ENCODE measurements at regions not wholly inside any gene's neighbourhood (a gene's known extent, or its start where the extent isn't known, plus 50 kb on each side); places are given as distances from the start of the nearest gene placed in this dataset.

DNA sequence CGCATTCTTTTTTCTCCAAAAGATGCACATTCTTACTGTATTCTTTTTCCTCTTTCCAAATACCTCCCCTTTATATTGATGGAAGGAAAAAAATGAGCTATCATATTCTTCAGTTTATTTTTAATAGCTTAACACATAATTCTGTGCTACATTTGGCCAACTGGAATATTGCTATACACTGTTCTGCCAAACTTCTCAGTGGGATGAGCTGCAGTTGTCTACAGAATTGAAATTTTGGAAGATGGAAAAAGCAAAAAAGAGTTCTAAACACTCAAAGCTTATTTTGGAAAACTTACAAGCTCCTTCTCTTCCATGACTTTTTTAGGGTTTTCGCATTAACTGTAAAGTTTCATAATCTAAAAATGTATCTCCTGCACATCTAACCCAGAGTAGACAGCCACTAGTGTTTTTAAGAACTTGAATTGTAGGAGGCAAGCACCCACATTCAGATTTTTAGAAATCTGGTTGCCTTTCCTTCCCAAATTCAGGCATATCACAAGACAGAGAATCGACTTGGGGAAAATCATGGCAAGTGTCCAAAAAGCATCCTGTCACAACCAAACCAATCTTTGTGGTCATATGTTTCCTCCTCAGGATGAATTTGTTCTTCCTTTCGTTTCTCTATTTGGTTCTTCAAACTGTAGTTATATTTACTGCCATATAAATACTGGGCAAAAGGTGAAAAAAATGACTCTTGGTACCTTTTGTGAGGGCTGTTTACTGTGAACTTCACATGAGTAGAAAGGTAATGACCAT is 111.4 kb upstream of the FRY start:
- in situ Hi-C loops (cut with HindIII; ENCODE audit: low pct_ligation_motif_present, low pct_unique_long_range_greater_than_20kb, low sequenced_read_pairs) = no loop called here

DNA sequence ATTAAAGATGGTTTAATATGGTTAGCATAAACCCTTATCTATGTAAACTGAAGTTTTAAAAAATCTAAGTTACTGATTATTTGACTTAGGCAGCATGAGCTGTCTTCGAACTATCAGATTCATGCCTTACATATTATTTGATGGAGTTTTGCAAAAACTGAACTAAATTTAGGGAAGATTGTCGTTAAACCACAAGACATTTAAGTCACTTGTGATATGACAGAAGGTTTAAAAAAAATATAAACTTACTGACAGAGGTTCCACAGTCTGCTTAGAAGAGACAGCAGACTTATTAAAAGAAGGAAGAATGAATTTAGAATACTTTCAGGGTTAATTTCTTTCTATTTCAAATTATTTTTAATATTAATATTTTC is 110.9 kb upstream of the FRY start:
- in situ Hi-C loops (cut with HindIII; ENCODE audit: low pct_ligation_motif_present, low pct_unique_long_range_greater_than_20kb, low sequenced_read_pairs) = no loop called here
- no peak for DNase-seq

More for the DNA sequence above, 111.4 kb upstream of the FRY start:
- DNase-seq = no peak

DNA sequence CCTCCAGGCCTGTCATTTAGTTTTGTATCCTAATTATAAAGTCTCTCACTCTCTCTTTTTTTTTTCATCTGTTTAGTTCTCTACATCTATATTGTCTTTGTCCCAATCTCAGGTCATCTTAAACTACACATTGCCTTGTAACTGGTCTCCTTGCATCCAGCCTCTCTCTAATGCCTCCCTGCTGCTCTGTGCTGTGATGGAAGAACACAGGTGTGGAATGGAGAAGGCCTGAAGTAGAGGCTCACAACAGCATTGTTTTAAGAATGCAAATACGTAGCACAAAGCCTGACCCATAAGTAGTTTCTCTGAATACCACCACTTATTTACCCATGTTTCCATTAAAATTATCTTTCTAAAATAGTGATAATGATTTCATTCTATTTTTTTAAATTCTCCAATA is 108.8 kb upstream of the FRY start:
- DNase-seq = no peak
- in situ Hi-C loops (cut with HindIII; ENCODE audit: low pct_ligation_motif_present, low pct_unique_long_range_greater_than_20kb, low sequenced_read_pairs) = no loop called here

DNA sequence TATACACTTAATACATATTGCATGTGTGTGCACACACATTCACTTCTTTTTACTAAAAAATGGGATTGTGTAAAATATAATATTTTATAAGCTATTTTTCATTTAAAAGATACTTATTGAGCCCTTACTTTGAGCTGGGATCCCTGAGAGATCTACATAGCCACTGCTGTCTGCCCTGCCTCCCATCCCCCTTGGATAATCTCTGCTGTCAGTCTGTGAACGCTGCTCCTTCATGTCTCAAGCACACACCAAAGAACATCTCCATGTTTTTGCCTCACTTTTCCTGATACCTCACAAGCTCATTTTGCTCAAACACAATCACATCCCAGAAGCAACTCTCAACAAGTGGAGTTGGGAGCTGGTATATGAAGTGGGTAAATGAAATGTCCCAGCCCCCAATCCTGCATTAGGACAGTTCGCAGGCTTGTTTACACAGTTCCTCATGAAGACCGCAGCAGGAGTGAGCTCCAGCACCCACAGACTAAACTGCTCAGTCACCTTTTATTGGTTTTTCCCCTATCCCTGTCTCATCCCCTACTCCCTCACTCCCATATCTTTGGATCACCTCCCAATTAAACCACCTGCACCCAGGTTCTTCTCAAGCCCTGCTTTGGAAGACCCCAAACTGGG is 108.3 kb upstream of the FRY start:
- in situ Hi-C loops (cut with HindIII; ENCODE audit: low pct_ligation_motif_present, low pct_unique_long_range_greater_than_20kb, low sequenced_read_pairs) = no loop called here

DNA sequence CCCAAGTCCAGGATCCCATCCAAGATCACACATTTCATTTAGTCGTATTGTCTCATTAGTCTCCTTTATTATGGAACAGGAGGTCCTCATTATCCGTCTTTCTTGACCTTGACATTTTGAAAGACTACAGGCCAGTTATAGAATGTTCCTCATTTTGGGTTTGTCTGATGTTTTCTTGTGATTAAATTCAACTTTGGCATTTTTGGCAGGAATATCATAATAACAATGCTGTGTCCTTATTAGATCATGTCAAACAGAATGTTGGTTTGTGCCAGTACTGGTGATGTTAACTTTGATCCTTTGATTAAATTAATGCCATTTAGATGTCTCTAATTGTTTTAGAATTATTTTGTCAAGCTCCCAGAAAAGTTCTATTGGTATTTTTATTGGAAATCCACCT is 106.5 kb upstream of the FRY start:
- in situ Hi-C loops (cut with HindIII; ENCODE audit: low pct_ligation_motif_present, low pct_unique_long_range_greater_than_20kb, low sequenced_read_pairs) = no loop called here
- no peak for DNase-seq

More for the DNA sequence above, 108.3 kb upstream of the FRY start:
- no peak for DNase-seq

DNA sequence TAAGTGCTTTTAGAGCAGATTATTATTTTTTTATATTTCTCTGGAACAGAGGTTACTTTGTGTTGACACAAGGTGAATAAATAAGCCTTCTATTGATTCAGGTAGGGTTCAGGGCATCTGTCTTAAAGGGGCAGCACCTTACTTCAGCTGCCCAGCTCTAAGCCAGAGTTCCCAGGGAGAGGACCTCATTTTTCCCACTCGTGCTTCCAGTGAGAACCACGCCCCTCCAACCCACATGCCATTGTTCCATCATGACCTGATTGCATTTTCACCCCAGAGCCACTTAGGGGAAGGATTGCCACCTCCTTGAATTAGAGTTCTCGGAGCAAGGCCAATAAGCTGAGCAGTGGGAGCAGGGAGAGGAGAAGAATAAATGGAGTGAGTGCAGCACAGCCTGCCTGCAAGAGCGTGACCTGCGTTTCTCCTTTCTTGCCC is 104.3 kb upstream of the FRY start:
- in situ Hi-C loops (cut with HindIII; ENCODE audit: low pct_ligation_motif_present, low pct_unique_long_range_greater_than_20kb, low sequenced_read_pairs) = no loop called here
- no peak for DNase-seq

DNA sequence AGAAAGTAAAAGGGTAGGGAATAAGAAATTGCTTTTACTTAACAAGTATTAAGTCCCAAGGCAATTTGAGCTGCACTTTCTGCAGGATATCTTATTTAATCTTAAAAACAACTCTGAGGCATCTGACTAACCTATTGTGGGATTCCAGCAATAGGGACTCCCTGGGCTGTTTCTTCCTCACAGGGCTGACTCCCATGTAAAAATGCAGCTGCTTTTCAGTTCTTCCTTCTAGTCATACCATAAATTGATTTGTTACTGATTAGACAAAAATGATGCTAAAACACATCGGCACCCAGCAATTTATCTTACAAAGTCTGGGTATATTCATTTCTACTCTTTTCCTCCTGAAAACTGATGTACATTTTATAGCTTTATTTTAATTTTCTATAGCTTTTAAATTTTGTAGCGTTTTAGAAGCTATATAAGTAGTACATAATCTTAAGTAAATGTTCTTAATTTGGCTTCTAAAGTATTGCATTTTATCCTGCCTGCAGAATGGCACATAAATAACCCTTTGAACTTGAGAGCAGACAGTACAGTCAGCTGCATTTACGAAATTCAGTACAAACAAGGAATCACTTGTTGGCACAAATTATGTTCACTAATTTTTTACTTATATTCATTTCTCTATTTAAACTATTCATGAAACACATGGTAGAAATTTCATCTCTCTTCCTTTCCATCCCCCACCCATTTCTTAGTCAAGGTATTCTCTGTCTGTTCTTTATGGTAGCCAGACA is 102.4 kb upstream of the FRY start:
- no peak for DNase-seq
- in situ Hi-C loops (cut with HindIII; ENCODE audit: low pct_ligation_motif_present, low pct_unique_long_range_greater_than_20kb, low sequenced_read_pairs) = no loop called here

DNA sequence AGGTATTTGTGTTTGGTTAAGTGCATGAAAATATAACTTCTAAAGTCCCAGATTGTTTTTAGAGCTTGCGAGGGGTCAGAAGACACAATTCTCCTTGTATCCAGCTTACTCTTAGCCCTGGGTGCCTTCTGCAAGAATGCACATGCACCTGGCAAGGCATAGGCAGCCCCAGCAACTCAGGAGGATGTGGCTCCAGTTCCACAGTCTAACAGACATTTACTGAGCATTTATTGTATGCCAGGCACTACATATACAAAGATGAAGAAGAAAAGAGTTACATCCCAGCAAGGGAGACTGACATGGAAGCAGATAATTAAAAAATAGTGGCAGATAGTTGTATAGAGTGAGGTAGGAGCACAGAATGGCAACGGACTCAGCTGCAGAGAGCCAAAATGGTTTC is 101.1 kb upstream of the FRY start:
- in situ Hi-C loops (cut with HindIII; ENCODE audit: low pct_ligation_motif_present, low pct_unique_long_range_greater_than_20kb, low sequenced_read_pairs) = no loop called here
- no peak for DNase-seq

DNA sequence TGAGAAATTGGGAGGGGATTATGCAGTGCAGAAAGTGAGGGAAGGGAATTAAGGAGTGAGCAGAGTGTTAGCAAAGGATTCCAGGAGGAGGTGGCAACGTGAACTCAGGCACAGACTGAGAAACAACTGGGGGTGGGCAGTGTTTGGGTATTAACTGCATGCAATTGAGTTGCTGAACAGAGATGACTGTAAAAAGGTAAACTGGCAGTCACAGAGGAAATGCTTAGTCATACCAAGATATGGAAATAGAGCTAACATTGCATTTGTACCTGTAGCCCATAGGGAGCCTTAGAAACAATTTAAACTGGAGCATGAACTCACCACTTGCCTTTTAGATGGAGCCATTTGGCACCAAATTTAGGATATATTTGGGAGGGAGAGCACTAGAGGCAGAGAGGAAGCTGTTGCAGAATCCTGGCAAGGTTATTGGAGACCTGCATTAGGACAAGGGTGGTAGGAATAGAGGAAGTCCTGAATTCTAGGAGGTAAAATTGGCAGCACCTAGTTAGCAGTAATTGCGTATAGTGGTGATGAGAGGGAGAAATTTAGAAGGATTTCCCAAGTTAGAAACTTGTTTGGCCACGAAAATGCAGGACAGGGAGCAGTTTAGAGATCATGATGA is 100.6 kb upstream of the FRY start:
- no peak for DNase-seq
- in situ Hi-C loops (cut with HindIII; ENCODE audit: low pct_ligation_motif_present, low pct_unique_long_range_greater_than_20kb, low sequenced_read_pairs) = no loop called here

DNA sequence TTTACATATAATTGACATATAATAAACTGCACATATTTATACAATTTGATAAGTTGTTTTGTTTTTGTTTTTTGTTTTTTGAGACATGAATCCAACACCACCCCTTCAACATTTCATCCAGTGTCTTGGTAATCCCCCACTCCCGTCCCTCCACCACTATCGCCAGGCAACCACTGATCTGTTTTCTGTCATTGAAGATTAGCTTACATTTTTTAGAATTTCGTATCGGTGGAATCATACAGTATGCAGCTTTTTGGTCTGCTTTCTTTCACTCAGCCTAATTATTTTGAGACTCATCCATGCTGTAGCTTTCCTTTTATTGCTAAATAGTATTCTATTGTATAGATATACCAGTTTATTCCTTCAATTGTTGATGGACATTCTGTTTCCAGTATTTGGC is 94.1 kb upstream of the FRY start:
- in situ Hi-C loops (cut with HindIII; ENCODE audit: low pct_ligation_motif_present, low pct_unique_long_range_greater_than_20kb, low sequenced_read_pairs) = no loop called here

DNA sequence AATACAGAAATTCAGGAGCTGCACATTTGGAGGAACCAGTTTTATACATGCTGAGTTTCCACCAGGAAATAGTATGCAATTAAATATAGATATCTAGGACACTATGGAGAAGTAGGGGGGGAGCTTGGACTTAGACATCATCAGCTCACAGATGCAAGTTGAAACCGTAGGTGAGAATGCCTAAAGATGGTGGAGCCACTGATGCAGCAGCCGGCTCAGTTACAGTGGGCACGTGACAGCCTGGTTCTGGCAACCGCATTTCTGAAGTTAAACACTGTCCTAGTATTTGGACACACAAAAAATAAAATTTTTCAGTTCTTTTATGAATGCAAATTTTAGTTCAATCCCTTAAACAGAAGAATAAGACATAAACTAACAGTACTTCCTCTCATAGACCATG is 91.5 kb upstream of the FRY start:
- in situ Hi-C loops (cut with HindIII; ENCODE audit: low pct_ligation_motif_present, low pct_unique_long_range_greater_than_20kb, low sequenced_read_pairs) = no loop called here
- no peak for DNase-seq

More for the DNA sequence above, 94.1 kb upstream of the FRY start:
- DNase-seq = no peak

DNA sequence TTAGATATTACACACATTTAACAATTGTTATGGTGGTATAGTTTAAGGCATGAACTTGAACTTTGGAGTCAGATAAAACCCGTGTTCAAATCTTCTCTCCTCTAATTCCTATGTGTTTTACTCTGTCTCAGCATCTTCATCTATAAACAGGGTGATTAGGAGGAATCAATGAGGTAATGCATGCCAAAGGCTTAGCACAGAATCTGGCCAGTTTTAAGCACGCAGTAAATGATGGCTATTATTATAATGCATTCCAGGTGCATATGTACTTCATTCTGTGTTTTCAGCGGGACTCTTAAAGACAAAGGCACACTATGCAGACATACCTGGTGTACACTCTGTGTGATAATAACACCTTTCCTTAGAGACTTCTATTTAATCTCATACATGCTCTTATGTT is 88.0 kb upstream of the FRY start:
- no peak for DNase-seq
- in situ Hi-C loops (cut with HindIII; ENCODE audit: low pct_ligation_motif_present, low pct_unique_long_range_greater_than_20kb, low sequenced_read_pairs) = no loop called here

DNA sequence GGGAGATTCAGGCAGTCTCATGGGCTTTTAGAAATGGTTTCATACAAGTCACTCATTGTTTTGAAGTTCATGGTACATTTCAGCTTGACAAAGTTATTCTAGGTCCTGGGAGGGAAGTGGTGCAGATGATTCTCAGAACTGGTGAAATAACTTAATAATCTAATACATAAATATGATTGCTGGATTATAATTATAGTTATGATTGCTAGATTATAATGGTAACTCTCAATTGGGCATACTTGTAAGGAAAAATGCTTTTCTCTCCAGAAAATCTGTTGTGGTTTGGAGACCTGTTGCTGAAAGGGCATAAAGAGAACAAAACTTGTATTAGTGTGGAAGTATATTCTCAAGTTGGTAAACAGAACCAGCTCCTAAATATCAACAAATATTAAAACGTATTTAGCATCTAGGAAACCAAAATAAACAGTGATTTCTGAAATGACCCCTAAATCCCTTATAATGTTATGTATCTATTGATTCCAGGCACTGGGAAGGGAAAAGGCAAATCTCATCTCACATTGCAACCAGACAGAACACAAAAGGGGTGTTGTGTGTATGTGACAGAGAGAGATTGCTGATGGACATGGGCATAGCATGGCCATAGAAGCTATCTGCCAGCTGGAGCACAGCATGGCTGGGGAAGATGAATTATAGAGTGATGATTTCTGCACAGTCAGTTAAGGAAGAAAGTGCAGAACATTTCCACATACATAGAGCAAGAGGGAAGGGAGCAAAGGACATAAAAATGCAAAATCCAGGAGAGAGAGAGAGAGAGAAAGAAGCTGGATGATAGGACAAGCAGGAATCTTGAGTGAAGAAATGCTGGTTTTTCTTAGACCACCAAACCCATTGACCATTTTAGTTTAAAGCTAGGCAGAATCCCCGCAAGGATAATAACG is 87.1 kb upstream of the FRY start:
- in situ Hi-C loops (cut with HindIII; ENCODE audit: low pct_ligation_motif_present, low pct_unique_long_range_greater_than_20kb, low sequenced_read_pairs) = no loop called here
- DNase-seq = no peak

DNA sequence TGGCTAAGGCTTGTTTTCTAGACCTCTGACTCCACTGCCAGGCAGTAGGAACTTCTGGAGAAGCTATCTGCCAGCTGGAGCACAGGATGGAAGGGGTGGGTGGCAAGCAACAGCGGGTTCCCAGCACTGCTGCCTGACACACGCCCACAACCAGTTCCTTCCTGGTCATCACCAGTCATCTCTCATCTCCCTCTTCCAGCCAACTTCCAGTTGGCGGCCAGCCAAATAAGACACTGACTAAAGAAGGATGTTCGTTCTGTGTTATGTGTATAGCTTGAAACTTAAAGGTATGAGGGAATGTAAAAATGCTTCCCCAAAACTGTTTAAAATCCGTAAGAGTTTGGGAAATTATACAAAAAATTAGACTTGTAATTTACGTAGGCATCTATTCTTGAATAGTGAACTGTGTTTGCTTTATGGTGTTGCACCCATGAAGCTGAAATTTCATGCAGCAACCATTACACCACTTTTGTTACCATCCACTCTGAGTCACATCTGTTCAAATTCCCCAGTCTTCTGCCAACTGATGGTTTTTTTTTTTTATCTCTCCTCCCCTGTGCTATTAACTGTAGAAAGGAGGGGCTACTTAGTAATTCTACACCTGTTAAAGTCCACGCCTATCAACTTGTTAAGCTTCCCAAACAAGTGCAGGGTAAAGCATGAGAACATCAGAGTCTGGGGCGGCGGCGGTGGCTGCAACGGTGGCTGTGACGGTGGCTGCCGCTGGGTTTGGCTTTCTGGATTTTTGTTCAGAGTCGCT is 86.2 kb upstream of the FRY start:
- DNase-seq = peak; percentile 81
- in situ Hi-C loops (cut with HindIII; ENCODE audit: low pct_ligation_motif_present, low pct_unique_long_range_greater_than_20kb, low sequenced_read_pairs) = no loop called here

DNA sequence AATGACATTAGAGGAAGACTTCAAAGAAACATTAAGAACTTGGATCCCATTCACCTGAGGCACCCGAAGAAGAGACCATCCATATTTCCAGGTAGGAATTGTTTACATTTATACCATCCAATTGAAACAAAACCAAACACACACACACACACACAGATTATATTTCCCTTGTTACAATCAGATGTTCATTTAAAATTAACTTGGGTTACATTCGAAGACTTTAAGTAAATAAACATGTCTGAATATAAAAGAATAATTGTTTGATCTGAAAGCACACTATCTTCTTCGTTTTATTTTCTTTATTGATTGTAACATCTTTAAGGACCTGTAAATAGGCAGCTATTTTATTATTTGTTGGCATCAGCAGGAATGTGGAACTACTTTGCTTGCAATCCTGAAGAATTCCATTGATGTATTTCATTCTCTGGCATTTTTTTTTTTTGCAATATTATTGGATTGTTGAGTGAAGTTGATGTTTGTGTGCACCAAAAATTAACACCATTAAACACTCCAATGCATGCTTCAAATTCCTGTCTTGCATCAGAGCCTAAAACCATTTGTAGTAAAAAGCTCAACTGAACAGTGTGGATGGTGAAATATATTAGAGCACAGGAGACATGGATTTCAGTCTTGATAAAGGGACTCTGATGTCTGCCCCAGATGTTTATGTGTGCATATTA is 85.3 kb upstream of the FRY start:
- in situ Hi-C loops (cut with HindIII; ENCODE audit: low pct_ligation_motif_present, low pct_unique_long_range_greater_than_20kb, low sequenced_read_pairs) = no loop called here
- DNase-seq = peak; percentile 42

DNA sequence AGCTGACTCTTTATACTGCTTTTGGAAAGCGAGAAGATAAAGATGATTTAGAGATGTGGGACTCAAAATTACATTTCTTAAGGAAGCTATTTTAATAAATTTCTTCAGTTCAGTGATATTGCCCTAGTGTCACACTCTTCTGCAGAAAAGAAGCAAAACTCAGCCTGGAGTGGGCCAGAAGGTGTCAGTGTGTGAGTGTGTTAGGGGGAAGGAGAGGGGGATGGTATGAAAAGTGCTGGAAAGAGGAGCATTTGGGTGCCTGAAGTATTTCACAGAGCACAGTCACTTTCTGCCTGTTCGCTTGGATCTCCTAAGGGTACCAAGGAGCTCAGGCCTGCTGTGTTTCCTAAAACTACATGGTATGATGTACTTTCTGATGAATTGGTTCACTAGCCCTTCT is 84.5 kb upstream of the FRY start:
- in situ Hi-C loops (cut with HindIII; ENCODE audit: low pct_ligation_motif_present, low pct_unique_long_range_greater_than_20kb, low sequenced_read_pairs) = no loop called here
- DNase-seq = peak; percentile 43

DNA sequence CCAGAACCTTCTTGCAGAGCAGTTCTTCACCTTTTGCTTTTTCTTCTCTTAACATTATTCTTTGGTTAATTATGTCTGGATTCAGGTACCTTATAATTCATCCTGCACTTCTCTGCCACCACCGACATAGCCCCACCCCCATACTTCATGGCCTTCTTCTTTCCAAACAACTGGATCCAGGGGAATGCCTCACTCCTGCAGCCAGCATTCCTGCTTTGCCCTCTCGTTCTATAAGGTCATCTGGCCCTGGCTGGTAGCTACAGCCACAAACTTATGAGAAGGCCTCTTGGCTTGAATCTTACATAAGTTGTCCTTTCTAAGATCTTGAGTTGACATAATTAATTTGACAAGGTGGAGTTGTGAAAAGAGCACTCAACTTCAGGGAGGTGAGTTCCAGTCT is 84.1 kb upstream of the FRY start:
- no peak for DNase-seq
- in situ Hi-C loops (cut with HindIII; ENCODE audit: low pct_ligation_motif_present, low pct_unique_long_range_greater_than_20kb, low sequenced_read_pairs) = no loop called here

All from ACHN (cell line).